Heart right ventricle (tissue), 16 donors: ENCODE measurements at regions not wholly inside any gene's neighbourhood (a gene's known extent, or its start where the extent isn't known, plus 50 kb on each side); places are given as distances from the start of the nearest gene placed in this dataset.

Source experiments
- ATAC-seq, 8 donors: fragments of 200-7000 bp; cut with Tn5 transposase; one replicate each; pipeline ENCODE4 v1.9.1; 2020; ENCODE audit warnings: mild to moderate bottlenecking in 8 of 8, moderate library complexity in 8 of 8, moderate number of reproducible peaks in 1 of 8
- DNase-seq, 2 donors: peaks; one replicate each; pipeline ENCODE4 v3.0.0-alpha.2; 2020
- H3K27ac ChIP-seq, 10 donors: fragments of 200-600 bp; sonication (generic) in 2 of 10; one replicate each; pipeline versions ENCODE4 v1.5.0 to v1.8.0; 2020 to 2022; ENCODE audit warnings: mild to moderate bottlenecking in 3 of 10
- H3K27me3 ChIP-seq, 7 donors: fragments of 200-600 bp; one replicate each; pipeline ENCODE4 v1.8.0; 2021 to 2022; ENCODE audit warnings: mild to moderate bottlenecking in 2 of 7
- H3K36me3 ChIP-seq, 9 donors: fragments of 200-600 bp; sonication (generic) in 1 of 9; one replicate each; pipeline versions ENCODE4 v1.5.0 to v1.8.0; 2020 to 2022; ENCODE audit warnings: mild to moderate bottlenecking in 2 of 9
- H3K4me1 ChIP-seq, 9 donors: fragments of 200-600 bp; sonication (generic) in 1 of 9; one replicate each; pipeline versions ENCODE4 v1.5.0 to v1.8.0; 2020 to 2022; ENCODE audit warnings: mild to moderate bottlenecking in 4 of 9
- H3K4me3 ChIP-seq, 10 donors: fragments of 200-600 bp; sonication (generic) in 2 of 10; one replicate each; pipeline versions ENCODE4 v1.5.0 to v1.8.0; 2020 to 2022; ENCODE audit warnings: mild to moderate bottlenecking in 7 of 10, moderate library complexity in 2 of 10
- H3K9me3 ChIP-seq, 11 donors: fragments of 200-600 bp in 10 of 11; sonication (generic) in 2 of 11; one replicate each; pipeline versions ENCODE4 v1.5.0 to v1.8.0; 2013 to 2022; ENCODE audit warnings: mild to moderate bottlenecking in 2 of 11, control low read depth in 1 of 11, moderate library complexity in 1 of 11
- CTCF ChIP-seq, 9 donors: fragments of 200-600 bp; sonication (generic) in 2 of 9; IDR thresholded peaks; one replicate each; pipeline versions ENCODE4 v1.5.0 to v1.8.0; 2021 to 2022; ENCODE audit warnings: antibody characterized with exemption in 9 of 9, mild to moderate bottlenecking in 5 of 9, moderate library complexity in 1 of 9
- WGBS, 2 donors: extraction: QIAGEN DNeasy Blood & Tissue Kit; methylation state at CpG; one replicate each; pipeline ENCODE4 v1.1.7; 2013; ENCODE audit warnings: inconsistent platforms in 1 of 2; 5-methylcytosine and 5-hydroxymethylcytosine counted together
- intact Hi-C, 10 donors: fragments of 100-400 bp; cut with DNase I; formaldehyde crosslinking; loops; one replicate each; pipeline versions ENCODE4 v1.11.1 to v1.14.2; 2022
- donor health status: Arrhythmogenic right ventricular cardiomyopathy.
- donor health status: ischemic (EF 13 %, LVEDD 7.1; RV severe dilation, severe dysfunction).
- donor health status: healthy with polysubstance abuse.
- donor health status: DM: no; HTN: yes; CAD: no.
- donor health status: DM: no; HTN: no; CAD: no.
- donor health status: ischemic (EF 25% LVEDD 6.9; RV normal size, moderate dysfunction).
- donor health status: ischemic (EF 25% LVEDD 5.7; RV mildly dilated, moderate dysfunction).
- donor health status: healthy.
- donor health status: DM: yes; HTN: yes; CAD: no.
- donor health status: Ischemic cardiomyopathy.
- donor health status: ischemic (EF 35%, LVEDD 5.7; RV mildly dilated, moderate dysfunction).
- donor health status: nonischemic (EF 11% LVEDD 7.7; RV severe dilation, severe dysfunction).
- donor health status: DM: yes; HTN: yes; CAD: no.
- donor health status: PGD.
- donor health status: ischemic (EF 29% LVEDD 5.4; RV normal size, mild dysfunction).
- donor health status: nonischemic (EF 23%, LVEDD 6.1; RV moderate dilation, normal function).

GRCh38 chr7:41058986-41059741 is 643.7 kb downstream of the INHBA start:
- intact Hi-C loops = no loop called here
- no peaks in the 10 kb centered on the region for H3K4me1 ChIP-seq
- H3K4me3 ChIP-seq = no peak overlapping the region
- no peak for DNase-seq
- 94 to 95% methylated on average over 4 of the region's 4 CpGs for WGBS, 2 donors
- no peak for TF ChIP-seq CTCF (IDR thresholded peaks at IDR 0.05)
- no peaks in the 10 kb centered on the region for H3K36me3 ChIP-seq
- H3K27me3 ChIP-seq = no peaks in the 10 kb centered on the region
- ATAC-seq = no peak
- H3K27ac ChIP-seq = no peak overlapping the region
- H3K9me3 ChIP-seq = peaks cover 0 to 16% (median 0%) of the 10 kb centered on the region in 11 donors

GRCh38 chr7:41054960-41055661 is 647.8 kb downstream of the INHBA start:
- no peak for TF ChIP-seq CTCF (IDR thresholded peaks at IDR 0.05)
- H3K27me3 ChIP-seq = no peaks in the 10 kb centered on the region
- H3K9me3 ChIP-seq = peaks cover 0 to 16% (median 0%) of the 10 kb centered on the region in 11 donors
- no peak for DNase-seq
- no peaks in the 10 kb centered on the region for H3K4me1 ChIP-seq
- 90 to 94% methylated on average over 11 of the region's 11 CpGs for WGBS, 2 donors
- no peak overlapping the region for H3K4me3 ChIP-seq
- ATAC-seq = no peak
- intact Hi-C loops = loop anchor here in 1 of 10 donors (5.0 kb wide), 1 partner anchor 647 kb away; the partner anchor contains the start of gene INHBA
- H3K27ac ChIP-seq = no peak overlapping the region
- no peaks in the 10 kb centered on the region for H3K36me3 ChIP-seq

- no peaks in the 10 kb centered on the region for H3K4me1 ChIP-seq
- no peak overlapping the region for H3K27ac ChIP-seq
- TF ChIP-seq CTCF (IDR thresholded peaks at IDR 0.05) = no peak
- DNase-seq (no peak), ATAC-seq (no peak)
- peaks cover 0 to 16% (median 0%) of the 10 kb centered on the region in 11 donors for H3K9me3 ChIP-seq
- H3K4me3 ChIP-seq = no peak overlapping the region
- intact Hi-C loops = loop anchor here in 1 of 10 donors (5.0 kb wide), 1 partner anchor 648 kb away; the partner anchor contains the start of gene INHBA
- no peaks in the 10 kb centered on the region for H3K36me3 ChIP-seq
- WGBS, 2 donors = 86 to 91% methylated on average over 2 of the region's 2 CpGs
- no peaks in the 10 kb centered on the region for H3K27me3 ChIP-seq
Measured at GRCh38 chr7:41053820-41054219, 649.1 kb downstream of the INHBA start.

GRCh38 chr7:41052736-41053135 is 650.2 kb downstream of the INHBA start:
- Histone ChIP-seq H3K4me3 (no peak overlapping the region), H3K36me3 (no peaks in the 10 kb centered on the region), H3K4me1 (peaks cover 0 to 10% (median 8%) of the 10 kb centered on the region in 9 donors), H3K9me3 (peaks cover 0 to 7% (median 0%) of the 10 kb centered on the region in 11 donors), H3K27ac (no peak overlapping the region), H3K27me3 (no peaks in the 10 kb centered on the region)
- no peak for ATAC-seq
- intact Hi-C loops = loop anchor here in 1 of 10 donors (5.0 kb wide), 1 partner anchor 650 kb away; the partner anchor contains the start of gene INHBA
- DNase-seq = no peak
- 57 to 62% methylated on average over 6 of the region's 6 CpGs for WGBS, 2 donors
- TF ChIP-seq CTCF (IDR thresholded peaks at IDR 0.05) = no peak
